Caco-2 (cell line): ENCODE measurements at regions not wholly inside any gene's neighbourhood (a gene's known extent, or its start where the extent isn't known, plus 50 kb on each side); places are given as distances from the start of the nearest gene placed in this dataset.

Source experiments
- BruUV-seq: library from RNA; stranded (reverse); fragments of 400-500 nt; replicated peaks from 2 replicates; lab custom pipeline; 2021; lab: Mats Ljungman, UMichigan
- CTCF ChIA-PET: fragments of 300-600 bp; sonication (Branson Sonifier 250); formaldehyde crosslinking; loops from one replicate; lab custom pipeline; 2022; ENCODE audit warnings: antibody characterized with exemption; lab: Charles Lee
- POLR2A ChIA-PET: fragments of 300-600 bp; sonication (Branson Sonifier 250); formaldehyde crosslinking; loops from one replicate; lab custom pipeline; 2022; ENCODE audit warnings: antibody characterized with exemption; lab: Charles Lee
- DNase-seq, 2 experiments: peaks; one replicate each; pipeline versions ENCODE4 v3.0.0 to v3.0.0-alpha.2; 2020 to 2022
- H3K27me3 ChIP-seq: replicated peaks from 2 replicates; pipeline ENCODE4 v1.6.0; 2011; ENCODE audit warnings: low read length; ENCODE audit not compliant: control insufficient read depth, insufficient read depth
- H3K36me3 ChIP-seq: 2 replicates; pipeline ENCODE4 v1.5.1; 2011; ENCODE audit warnings: low read length; ENCODE audit not compliant: control insufficient read depth, insufficient read depth
- H3K4me1 ChIP-seq: fragments of 250-450 bp; sonication (Bioruptor Pico); 2 replicates; pipeline ENCODE4 v1.5.1; 2020; ENCODE audit warnings: mild to moderate bottlenecking
- H3K4me3 ChIP-seq: 2 replicates; pipeline ENCODE4 v1.5.1; 2011; ENCODE audit warnings: low read depth, mild to moderate bottlenecking, control low read depth, low read length
- H3K9me3 ChIP-seq: fragments of 250-450 bp; sonication (Bioruptor Pico); 2 replicates; pipeline ENCODE4 v1.5.1; 2020; ENCODE audit warnings: mild to moderate bottlenecking, moderate library complexity
- H3K27ac Mint-ChIP-seq: one replicate; pipeline ENCODE4 v1.8.0; 2022; ENCODE audit warnings: mixed read lengths; ENCODE audit not compliant: unreplicated experiment
- H3K27me3 Mint-ChIP-seq: one replicate; pipeline ENCODE4 v1.8.0; 2022; ENCODE audit warnings: mixed read lengths; ENCODE audit not compliant: insufficient read depth, unreplicated experiment
- H3K36me3 Mint-ChIP-seq: one replicate; pipeline ENCODE4 v1.8.0; 2022; ENCODE audit warnings: mild to moderate bottlenecking, mixed read lengths; ENCODE audit not compliant: insufficient read depth, unreplicated experiment
- H3K4me1 Mint-ChIP-seq: one replicate; pipeline ENCODE4 v1.8.0; 2022; ENCODE audit warnings: low read depth, mixed read lengths; ENCODE audit not compliant: unreplicated experiment
- H3K4me3 Mint-ChIP-seq: one replicate; pipeline ENCODE4 v1.8.0; 2022; ENCODE audit warnings: mild to moderate bottlenecking, moderate library complexity, mixed read lengths; ENCODE audit not compliant: unreplicated experiment
- H3K9me3 Mint-ChIP-seq: one replicate; pipeline ENCODE4 v1.8.0; 2022; ENCODE audit warnings: mixed read lengths; ENCODE audit not compliant: unreplicated experiment
- intact Hi-C: fragments of 100-400 bp; cut with micrococcal nuclease; formaldehyde crosslinking; loops from one replicate; pipeline ENCODE4 v1.10.0; 2022; ENCODE audit not compliant: unreplicated experiment
- TF ChIP-seq, protein P1 (sequence below), 2 experiments: fragments of 200-600 bp in 1 of 2; IDR thresholded peaks; 1 replicate in 1 of 2; 2 replicates in 1 of 2; pipeline versions ENCODE4 v1.5.1 to v1.8.0; 2011 to 2022; ENCODE audit warnings: antibody characterized with exemption in 1 of 2, control low read depth in 1 of 2, inconsistent platforms in 1 of 2, low read depth in 1 of 2, low read length in 1 of 2, mild to moderate bottlenecking in 1 of 2, moderate library complexity in 1 of 2; ENCODE audit not compliant: insufficient read depth in 1 of 2, severe bottlenecking in 1 of 2, unreplicated experiment in 1 of 2

DNA sequence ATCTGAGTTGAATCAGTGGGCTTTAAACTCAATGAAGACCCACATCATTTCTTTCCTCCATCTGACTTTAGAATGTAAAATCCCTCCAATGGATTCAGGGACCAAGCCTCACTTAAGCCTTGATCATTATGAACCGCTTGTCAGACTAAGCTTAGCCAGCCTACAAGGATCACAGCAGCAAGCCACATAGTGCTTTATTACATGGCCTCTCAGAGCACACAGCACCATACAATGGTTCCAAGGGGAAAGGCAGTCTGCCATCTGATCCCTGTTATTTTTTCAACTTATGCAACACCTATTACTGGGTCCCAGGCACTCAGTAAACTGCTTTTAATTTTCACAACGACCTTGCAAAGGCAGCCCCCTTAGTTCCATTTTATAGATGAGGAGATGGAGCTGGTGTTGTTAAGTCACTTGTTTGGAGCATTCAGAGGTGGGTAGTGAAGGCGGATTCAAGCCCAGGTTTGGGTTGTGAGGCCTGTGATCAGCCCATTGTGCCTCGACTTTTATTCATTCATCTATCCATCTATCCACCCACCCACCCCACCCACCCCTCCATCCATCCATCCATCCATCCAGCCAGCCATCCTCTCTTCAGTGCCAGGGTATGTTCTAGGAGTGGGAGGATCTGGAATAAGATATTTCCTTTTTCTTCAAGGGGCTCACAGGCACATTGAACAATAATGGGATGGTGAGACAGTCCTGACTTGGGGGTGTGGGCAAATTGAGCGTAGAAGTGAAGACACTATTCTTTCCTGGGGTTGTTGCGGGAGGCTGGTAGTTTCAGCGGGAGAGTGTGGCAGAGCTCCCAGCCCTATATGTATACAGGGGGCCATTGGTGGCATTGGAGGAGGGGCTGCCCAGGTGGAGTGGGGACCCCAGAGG, 141.2 kb downstream of the MYCN start:
- ChIA-PET POLR2A (no interaction called here), CTCF (no interaction called here)
- Histone ChIP-seq H3K4me3 (no peak overlapping the region), H3K36me3 (no peaks in the 10 kb centered on the region), H3K4me1 (no peaks in the 10 kb centered on the region), H3K27me3 (no peaks in the 10 kb centered on the region), H3K9me3 (no peaks in the 10 kb centered on the region)
- Mint-ChIP-seq H3K27me3 (no peaks in the 10 kb centered on the region), H3K4me3 (no peak overlapping the region), H3K27ac (no peak overlapping the region), H3K9me3 (no peaks in the 10 kb centered on the region), H3K4me1 (peaks cover 7% of the 10 kb centered on the region), H3K36me3 (no peaks in the 10 kb centered on the region)
- TF ChIP-seq, protein P1, sequence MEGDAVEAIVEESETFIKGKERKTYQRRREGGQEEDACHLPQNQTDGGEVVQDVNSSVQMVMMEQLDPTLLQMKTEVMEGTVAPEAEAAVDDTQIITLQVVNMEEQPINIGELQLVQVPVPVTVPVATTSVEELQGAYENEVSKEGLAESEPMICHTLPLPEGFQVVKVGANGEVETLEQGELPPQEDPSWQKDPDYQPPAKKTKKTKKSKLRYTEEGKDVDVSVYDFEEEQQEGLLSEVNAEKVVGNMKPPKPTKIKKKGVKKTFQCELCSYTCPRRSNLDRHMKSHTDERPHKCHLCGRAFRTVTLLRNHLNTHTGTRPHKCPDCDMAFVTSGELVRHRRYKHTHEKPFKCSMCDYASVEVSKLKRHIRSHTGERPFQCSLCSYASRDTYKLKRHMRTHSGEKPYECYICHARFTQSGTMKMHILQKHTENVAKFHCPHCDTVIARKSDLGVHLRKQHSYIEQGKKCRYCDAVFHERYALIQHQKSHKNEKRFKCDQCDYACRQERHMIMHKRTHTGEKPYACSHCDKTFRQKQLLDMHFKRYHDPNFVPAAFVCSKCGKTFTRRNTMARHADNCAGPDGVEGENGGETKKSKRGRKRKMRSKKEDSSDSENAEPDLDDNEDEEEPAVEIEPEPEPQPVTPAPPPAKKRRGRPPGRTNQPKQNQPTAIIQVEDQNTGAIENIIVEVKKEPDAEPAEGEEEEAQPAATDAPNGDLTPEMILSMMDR (IDR thresholded peaks at IDR 0.05; ENCODE audit: insufficient read depth in 1 of 2, low read depth in 1 of 2, low read length in 1 of 2, severe bottlenecking in 1 of 2, unreplicated experiment in 1 of 2) = no peak
- DNase-seq = no peak
- BruUV-seq = no TSS peak
- intact Hi-C loops = no loop called here

DNA sequence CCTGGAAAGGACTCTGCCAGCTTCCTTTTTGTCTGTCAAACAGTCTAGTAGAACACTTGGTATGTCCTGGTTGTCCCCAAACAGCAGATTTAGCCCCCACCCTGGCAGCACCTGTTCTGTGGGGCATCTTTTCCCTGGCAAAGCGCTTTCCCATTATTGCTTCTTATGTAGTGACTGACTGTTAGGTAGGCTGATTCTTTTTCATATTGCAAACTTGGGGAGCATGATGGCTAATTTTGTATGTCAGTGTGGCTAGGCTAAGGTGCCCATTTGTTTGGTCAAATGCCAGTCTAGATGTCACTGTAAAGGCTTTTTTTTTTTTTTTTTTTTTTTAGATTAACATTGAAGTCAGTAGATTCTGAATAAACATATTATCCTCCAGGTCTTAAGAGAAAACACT, 140.2 kb downstream of the MYCN start:
- no TSS peak for BruUV-seq
- POLR2A ChIA-PET = no interaction called here
- H3K4me3 Mint-ChIP-seq = no peak overlapping the region

DNA sequence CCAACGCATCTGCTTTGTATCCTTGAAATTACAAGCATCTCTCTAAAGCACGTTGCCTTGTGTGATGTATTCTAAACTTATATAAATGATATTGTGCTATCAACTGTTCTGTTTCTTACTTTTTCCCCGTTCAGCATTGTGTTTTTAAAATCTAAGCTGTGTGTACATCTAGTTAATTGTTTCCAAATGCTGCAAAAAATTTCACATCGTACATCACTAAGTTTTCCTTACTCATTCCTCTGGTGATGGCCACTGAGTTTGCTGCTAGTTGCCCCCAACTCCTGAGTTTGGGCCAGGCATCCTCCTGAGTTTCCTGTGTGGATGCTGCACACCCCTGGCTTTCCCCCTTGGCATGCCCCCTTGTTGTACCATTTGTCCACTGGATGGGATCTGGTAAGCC, 139.7 kb downstream of the MYCN start:
- ChIA-PET POLR2A (no interaction called here), CTCF (no interaction called here)
- TF ChIP-seq, protein P1 (IDR thresholded peaks at IDR 0.05; ENCODE audit: insufficient read depth in 1 of 2, low read depth in 1 of 2, low read length in 1 of 2, severe bottlenecking in 1 of 2, unreplicated experiment in 1 of 2) = no peak
- no TSS peak for BruUV-seq
- Mint-ChIP-seq H3K36me3 (no peaks in the 10 kb centered on the region), H3K27me3 (no peaks in the 10 kb centered on the region), H3K27ac (no peak overlapping the region), H3K4me3 (no peak overlapping the region), H3K9me3 (no peaks in the 10 kb centered on the region), H3K4me1 (peaks cover 7% of the 10 kb centered on the region)
- intact Hi-C loops = no loop called here
- H3K27me3 ChIP-seq = no peaks in the 10 kb centered on the region
- no peaks in the 10 kb centered on the region for H3K36me3 ChIP-seq
- H3K4me3 ChIP-seq = no peak overlapping the region
- DNase-seq = no peak
- no peaks in the 10 kb centered on the region for H3K4me1 ChIP-seq
- no peaks in the 10 kb centered on the region for H3K9me3 ChIP-seq

More for the DNA sequence above, 140.2 kb downstream of the MYCN start:
- H3K27me3 ChIP-seq = no peaks in the 10 kb centered on the region
- no peaks in the 10 kb centered on the region for H3K9me3 ChIP-seq
- no peaks in the 10 kb centered on the region for H3K4me1 ChIP-seq
- intact Hi-C loops = no loop called here
- Mint-ChIP-seq H3K27ac (no peak overlapping the region), H3K36me3 (no peaks in the 10 kb centered on the region), H3K27me3 (no peaks in the 10 kb centered on the region), H3K9me3 (no peaks in the 10 kb centered on the region), H3K4me1 (peaks cover 7% of the 10 kb centered on the region)
- H3K36me3 ChIP-seq = no peaks in the 10 kb centered on the region
- no peak for DNase-seq
- no peak overlapping the region for H3K4me3 ChIP-seq
- TF ChIP-seq, protein P1 (IDR thresholded peaks at IDR 0.05; ENCODE audit: insufficient read depth in 1 of 2, low read depth in 1 of 2, low read length in 1 of 2, severe bottlenecking in 1 of 2, unreplicated experiment in 1 of 2) = no peak
- CTCF ChIA-PET = no interaction called here
